Astrocyte of the cerebellum (primary cell): ENCODE measurements at regions not wholly inside any gene's neighbourhood (a gene's known extent, or its start where the extent isn't known, plus 50 kb on each side); places are given as distances from the start of the nearest gene placed in this dataset.

ENCODE experiments used
- DNase-seq: peaks from one replicate; pipeline ENCODE4 v3.0.0-alpha.2; 2011; ENCODE audit warnings: low read depth
- H3K4me3 ChIP-seq: 2 replicates; pipeline ENCODE4 v1.5.1; 2011; ENCODE audit warnings: mild to moderate bottlenecking, low read depth, low read length, moderate library complexity
- CTCF ChIP-seq: IDR thresholded peaks from 2 replicates; pipeline ENCODE4 v1.5.1; 2012; ENCODE audit warnings: low read length, low read depth, moderate library complexity, mild to moderate bottlenecking; ENCODE audit errors: missing control alignments
- in situ Hi-C: cut with HindIII; loops from 2 replicates; pipeline ENCODE4 v1.10.0; 2017; ENCODE audit warnings: low sequenced_read_pairs

- H3K4me3 ChIP-seq, result no peak overlapping the region
- in situ Hi-C loops, result no loop called here
- TF ChIP-seq CTCF, result peak; percentile 15
- no peak for DNase-seq
These were observed 76.0 kb downstream of the CHD9NB start for GRCh38 chr16:52976539-52977167.

GRCh38 chr16:52967744-52968143 is 85.0 kb downstream of the CHD9NB start:
- H3K4me3 ChIP-seq, result no peak overlapping the region
- no peak for DNase-seq
- in situ Hi-C loops, result no loop called here
- no peak for TF ChIP-seq CTCF

- in situ Hi-C loops, result no loop called here
- no peak for DNase-seq
- TF ChIP-seq CTCF, result no peak
- H3K4me3 ChIP-seq, result no peak overlapping the region
These were observed 88.4 kb downstream of the CHD9NB start for GRCh38 chr16:52964290-52964689.

GRCh38 chr16:52963855-52964242 is 88.8 kb downstream of the CHD9NB start:
- DNase-seq, result no peak
- in situ Hi-C loops, result no loop called here
- no peak for TF ChIP-seq CTCF
- H3K4me3 ChIP-seq, result no peak overlapping the region

GRCh38 chr16:52963212-52963854 is 89.4 kb downstream of the CHD9NB start:
- DNase-seq, result no peak
- in situ Hi-C loops, result no loop called here
- TF ChIP-seq CTCF, result no peak
- no peak overlapping the region for H3K4me3 ChIP-seq

GRCh38 chr16:52958951-52959350 is 93.7 kb downstream of the CHD9NB start:
- DNase-seq, result no peak
- TF ChIP-seq CTCF, result no peak
- H3K4me3 ChIP-seq, result no peak overlapping the region
- in situ Hi-C loops, result no loop called here
